Hypothalamus (tissue), 51 donors: ENCODE measurements at regions not wholly inside any gene's neighbourhood (a gene's known extent, or its start where the extent isn't known, plus 50 kb on each side); places are given as distances from the start of the nearest gene placed in this dataset.

Experiments used
- DNase-seq, 51 donors: peaks; one replicate each; lab custom pipeline; 2025; lab: John Stamatoyannopoulos, UW

- DNase-seq, result peak; percentile 30 to 89 (median 72)
These were observed 53.6 kb upstream of the IGFBP7 start for GRCh38 chr4:57163530-57164459.

DNA sequence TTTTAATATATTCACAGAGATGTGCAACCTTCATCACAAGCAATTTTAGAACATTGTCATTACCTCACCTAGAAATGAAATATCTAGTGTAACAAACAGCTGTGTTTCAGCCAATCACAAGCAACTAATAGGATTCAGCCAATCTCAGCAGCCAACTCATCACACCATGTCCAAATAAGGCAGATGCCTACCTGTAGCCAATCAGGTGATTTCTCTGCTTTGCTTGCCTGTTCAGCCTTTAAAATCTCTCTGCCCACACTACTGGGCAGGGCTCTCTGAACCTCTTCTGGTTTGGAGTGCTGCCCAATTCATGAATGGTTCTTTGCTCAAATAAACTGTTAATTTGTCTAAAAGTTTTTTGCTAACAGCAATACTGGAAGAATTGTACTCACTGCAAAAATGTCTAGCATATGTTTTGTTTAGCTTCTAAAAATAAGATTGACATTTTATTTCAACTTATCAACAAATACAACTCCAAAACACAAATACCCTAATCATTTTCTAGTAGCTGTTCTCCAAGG lies 52.4 kb upstream of the IGFBP7 start:
- DNase-seq, result no peak
